Fibroblast of lung (primary cell): ENCODE measurements at regions not wholly inside any gene's neighbourhood (a gene's known extent, or its start where the extent isn't known, plus 50 kb on each side); places are given as distances from the start of the nearest gene placed in this dataset.

Source experiments
- DNase-seq, 2 donors: peaks; one replicate each; pipeline versions ENCODE4 v3.0.0 to v3.0.0-alpha.2; 2010; ENCODE audit warnings: low read depth in 2 of 2
- H2AFZ ChIP-seq: 2 replicates; pipeline ENCODE4 v1.5.1; 2012; ENCODE audit warnings: low read length, control low read depth, inconsistent platforms
- H3K27ac ChIP-seq: 2 replicates; pipeline ENCODE4 v1.5.1; 2011; ENCODE audit warnings: low read length, control low read depth; ENCODE audit not compliant: insufficient read depth
- H3K27me3 ChIP-seq: 2 replicates; pipeline ENCODE4 v1.5.1; 2011; ENCODE audit warnings: mild to moderate bottlenecking, low read length; ENCODE audit not compliant: control insufficient read depth, insufficient read depth
- H3K36me3 ChIP-seq: 2 replicates; pipeline ENCODE4 v1.5.1; 2011; ENCODE audit warnings: low read length; ENCODE audit not compliant: control insufficient read depth, insufficient read depth
- H3K4me1 ChIP-seq: 2 replicates; pipeline ENCODE4 v1.5.1; 2011; ENCODE audit warnings: low read length; ENCODE audit not compliant: control insufficient read depth, insufficient read depth; ENCODE audit errors: extremely low read depth
- H3K4me2 ChIP-seq: 2 replicates; pipeline ENCODE4 v1.5.1; 2011; ENCODE audit warnings: low read length, control low read depth; ENCODE audit not compliant: insufficient read depth; ENCODE audit errors: extremely low read depth
- H3K4me3 ChIP-seq, 4 experiments: fragments of 200-600 bp in 1 of 4; sonication (generic) in 1 of 4; replicated peaks in 1 of 4; 2 replicates each; pipeline ENCODE4 v1.5.1; 2011 to 2016; ENCODE audit warnings: low read length in 4 of 4, low read depth in 3 of 4, mild to moderate bottlenecking in 3 of 4, control low read depth in 2 of 4, inconsistent platforms in 1 of 4, mixed read lengths in 1 of 4; ENCODE audit not compliant: insufficient read depth in 1 of 4; ENCODE audit errors: control extremely low read depth in 1 of 4
- H3K79me2 ChIP-seq: 2 replicates; pipeline ENCODE4 v1.5.1; 2012; ENCODE audit warnings: mild to moderate bottlenecking, low read length, inconsistent platforms; ENCODE audit not compliant: control insufficient read depth, insufficient read depth
- H3K9ac ChIP-seq: 2 replicates; pipeline ENCODE4 v1.5.1; 2011; ENCODE audit warnings: mild to moderate bottlenecking, low read length, control low read depth; ENCODE audit not compliant: insufficient read depth
- H3K9me3 ChIP-seq: 2 replicates; pipeline ENCODE4 v1.5.1; 2012; ENCODE audit warnings: low read depth, low read length; ENCODE audit not compliant: control insufficient read depth, insufficient read depth
- H4K20me1 ChIP-seq: 2 replicates; pipeline ENCODE4 v1.5.1; 2011; ENCODE audit warnings: low read length; ENCODE audit not compliant: control insufficient read depth, insufficient read depth; ENCODE audit errors: extremely low read depth
- CTCF ChIP-seq, 2 donors: IDR thresholded peaks in 1 of 2; conservative IDR thresholded peaks in 1 of 2; 1 replicate in 1 of 2; 2 replicates in 1 of 2; pipeline ENCODE4 v1.5.1; 2011 to 2012; ENCODE audit warnings: low read length in 2 of 2, control low read depth in 1 of 2, inconsistent platforms in 1 of 2, low read depth in 1 of 2, mild to moderate bottlenecking in 1 of 2
- EZH2 ChIP-seq: IDR thresholded peaks from 2 replicates; pipeline ENCODE4 v1.5.1; 2012; ENCODE audit warnings: low read length, control low read depth, mild to moderate bottlenecking; ENCODE audit errors: missing control alignments

GRCh38 chr11:28684011-28684586, 575.9 kb downstream of the METTL15 start:
- no peak overlapping the region for H3K9ac ChIP-seq
- no peak overlapping the region for H3K27ac ChIP-seq
- no peaks in the 10 kb centered on the region for H4K20me1 ChIP-seq
- no peaks in the 10 kb centered on the region for H3K79me2 ChIP-seq
- no peaks in the 10 kb centered on the region for H3K4me1 ChIP-seq
- H3K36me3 ChIP-seq: no peaks in the 10 kb centered on the region
- no peak overlapping the region for H3K4me3 ChIP-seq
- no peak overlapping the region for H3K4me2 ChIP-seq
- H2AFZ ChIP-seq: no peak overlapping the region
- H3K9me3 ChIP-seq: no peaks in the 10 kb centered on the region
- no peak for DNase-seq
- no peak for TF ChIP-seq EZH2
- TF ChIP-seq CTCF (conservative IDR thresholded peaks at IDR 0.05 in 1 of 2, IDR thresholded peaks at IDR 0.05 in 1 of 2; ENCODE audit: low read depth in 1 of 2, low read length in 2 of 2): no peak
- H3K27me3 ChIP-seq: no peaks in the 10 kb centered on the region

- H4K20me1 ChIP-seq: no peaks in the 10 kb centered on the region
- no peak overlapping the region for H3K27ac ChIP-seq
- H3K4me3 ChIP-seq: no peak overlapping the region
- no peaks in the 10 kb centered on the region for H3K36me3 ChIP-seq
- TF ChIP-seq EZH2: no peak
- no peak for TF ChIP-seq CTCF (conservative IDR thresholded peaks at IDR 0.05 in 1 of 2, IDR thresholded peaks at IDR 0.05 in 1 of 2; ENCODE audit: low read depth in 1 of 2, low read length in 2 of 2)
- peak overlapping the region; percentile 49 for H3K4me2 ChIP-seq
- H3K9ac ChIP-seq: no peak overlapping the region
- DNase-seq: peak; percentile 76 to 82
- no peaks in the 10 kb centered on the region for H3K4me1 ChIP-seq
- H3K27me3 ChIP-seq: no peaks in the 10 kb centered on the region
- H3K79me2 ChIP-seq: no peaks in the 10 kb centered on the region
- H2AFZ ChIP-seq: no peak overlapping the region
- no peaks in the 10 kb centered on the region for H3K9me3 ChIP-seq
These were observed 571.7 kb downstream of the METTL15 start for GRCh38 chr11:28679795-28680468.

GRCh38 chr11:28677721-28678120, 569.5 kb downstream of the METTL15 start:
- H2AFZ ChIP-seq: no peak overlapping the region
- no peaks in the 10 kb centered on the region for H3K9me3 ChIP-seq

More at GRCh38 chr11:28677721-28678120, 569.5 kb downstream of the METTL15 start:
- no peak overlapping the region for H3K4me2 ChIP-seq
- H3K36me3 ChIP-seq: no peaks in the 10 kb centered on the region
- H3K27ac ChIP-seq: no peak overlapping the region
- no peaks in the 10 kb centered on the region for H3K27me3 ChIP-seq
- TF ChIP-seq EZH2 (no peak), CTCF (conservative IDR thresholded peaks at IDR 0.05 in 1 of 2, IDR thresholded peaks at IDR 0.05 in 1 of 2; ENCODE audit: low read depth in 1 of 2, low read length in 2 of 2) (no peak)
- H3K4me3 ChIP-seq: no peak overlapping the region
- H3K4me1 ChIP-seq: peaks cover 6% of the 10 kb centered on the region
- no peak for DNase-seq
- no peaks in the 10 kb centered on the region for H3K79me2 ChIP-seq
- H4K20me1 ChIP-seq: no peaks in the 10 kb centered on the region
- H3K9ac ChIP-seq: no peak overlapping the region
